Osteocyte (in vitro differentiated cells): ENCODE measurements at regions not wholly inside any gene's neighbourhood (a gene's known extent, or its start where the extent isn't known, plus 50 kb on each side); places are given as distances from the start of the nearest gene placed in this dataset.

Experiments
- DNase-seq: peaks from one replicate; pipeline ENCODE4 v3.0.0; 2021; ENCODE audit warnings: mixed read lengths; ENCODE audit not compliant: unreplicated experiment; ENCODE audit errors: extremely low spot score
- H3K27ac Mint-ChIP-seq: one replicate; pipeline ENCODE4 v1.8.0; 2021; ENCODE audit warnings: mild to moderate bottlenecking, mixed read lengths; ENCODE audit not compliant: unreplicated experiment
- H3K27me3 Mint-ChIP-seq: one replicate; pipeline ENCODE4 v1.8.0; 2021; ENCODE audit warnings: mixed read lengths; ENCODE audit not compliant: unreplicated experiment
- H3K36me3 Mint-ChIP-seq: one replicate; pipeline ENCODE4 v1.8.0; 2021; ENCODE audit warnings: mixed read lengths; ENCODE audit not compliant: unreplicated experiment
- H3K4me1 Mint-ChIP-seq: one replicate; pipeline ENCODE4 v1.8.0; 2021; ENCODE audit warnings: mixed read lengths; ENCODE audit not compliant: unreplicated experiment
- H3K4me3 Mint-ChIP-seq: one replicate; pipeline ENCODE4 v1.8.0; 2021; ENCODE audit warnings: mild to moderate bottlenecking, moderate library complexity, mixed read lengths; ENCODE audit not compliant: unreplicated experiment
- H3K9me3 Mint-ChIP-seq: one replicate; pipeline ENCODE4 v1.8.0; 2021; ENCODE audit warnings: mixed read lengths; ENCODE audit not compliant: unreplicated experiment
- TF ChIP-seq, protein P1 (sequence below): fragments of 200-600 bp; sonication (generic); IDR thresholded peaks from 2 replicates; pipeline ENCODE4 v1.5.0; 2021; ENCODE audit warnings: antibody characterized with exemption, mild to moderate bottlenecking, moderate library complexity

DNA sequence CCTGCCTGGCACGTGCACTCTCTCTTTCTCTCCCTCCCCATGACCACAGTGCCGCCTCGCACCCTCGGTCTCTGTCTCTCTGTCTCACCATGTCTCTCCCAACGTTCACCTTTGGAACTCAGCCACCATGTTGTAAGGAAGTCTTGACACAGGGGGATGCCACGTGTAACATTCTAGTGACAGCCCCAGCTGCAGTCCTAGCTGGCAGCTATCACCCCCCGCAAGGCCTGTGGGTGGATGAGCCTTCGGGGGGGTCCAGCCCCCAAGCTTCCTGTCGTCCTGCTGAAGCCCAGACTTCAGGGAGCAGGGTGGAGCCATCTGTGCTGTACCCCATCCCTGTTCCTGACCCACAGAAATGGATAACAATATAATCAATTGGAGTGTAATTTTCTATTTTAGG is 118.5 kb downstream of the SOX1 start:
- Mint-ChIP-seq H3K4me1 (no peaks in the 10 kb centered on the region), H3K27me3 (no peaks in the 10 kb centered on the region), H3K4me3 (no peak overlapping the region), H3K36me3 (no peaks in the 10 kb centered on the region), H3K9me3 (peaks cover 8% of the 10 kb centered on the region), H3K27ac (no peak overlapping the region)
- TF ChIP-seq, protein P1, sequence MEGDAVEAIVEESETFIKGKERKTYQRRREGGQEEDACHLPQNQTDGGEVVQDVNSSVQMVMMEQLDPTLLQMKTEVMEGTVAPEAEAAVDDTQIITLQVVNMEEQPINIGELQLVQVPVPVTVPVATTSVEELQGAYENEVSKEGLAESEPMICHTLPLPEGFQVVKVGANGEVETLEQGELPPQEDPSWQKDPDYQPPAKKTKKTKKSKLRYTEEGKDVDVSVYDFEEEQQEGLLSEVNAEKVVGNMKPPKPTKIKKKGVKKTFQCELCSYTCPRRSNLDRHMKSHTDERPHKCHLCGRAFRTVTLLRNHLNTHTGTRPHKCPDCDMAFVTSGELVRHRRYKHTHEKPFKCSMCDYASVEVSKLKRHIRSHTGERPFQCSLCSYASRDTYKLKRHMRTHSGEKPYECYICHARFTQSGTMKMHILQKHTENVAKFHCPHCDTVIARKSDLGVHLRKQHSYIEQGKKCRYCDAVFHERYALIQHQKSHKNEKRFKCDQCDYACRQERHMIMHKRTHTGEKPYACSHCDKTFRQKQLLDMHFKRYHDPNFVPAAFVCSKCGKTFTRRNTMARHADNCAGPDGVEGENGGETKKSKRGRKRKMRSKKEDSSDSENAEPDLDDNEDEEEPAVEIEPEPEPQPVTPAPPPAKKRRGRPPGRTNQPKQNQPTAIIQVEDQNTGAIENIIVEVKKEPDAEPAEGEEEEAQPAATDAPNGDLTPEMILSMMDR = no peak
- no peak for DNase-seq

- Mint-ChIP-seq H3K9me3 (peaks cover 8% of the 10 kb centered on the region), H3K4me1 (no peaks in the 10 kb centered on the region), H3K27ac (no peak overlapping the region), H3K27me3 (no peaks in the 10 kb centered on the region), H3K4me3 (no peak overlapping the region), H3K36me3 (no peaks in the 10 kb centered on the region)
- TF ChIP-seq, protein P1 = no peak
- no peak for DNase-seq
Observed at GRCh38 chr13:112186091-112186490, 119.1 kb downstream of the SOX1 start.

DNA sequence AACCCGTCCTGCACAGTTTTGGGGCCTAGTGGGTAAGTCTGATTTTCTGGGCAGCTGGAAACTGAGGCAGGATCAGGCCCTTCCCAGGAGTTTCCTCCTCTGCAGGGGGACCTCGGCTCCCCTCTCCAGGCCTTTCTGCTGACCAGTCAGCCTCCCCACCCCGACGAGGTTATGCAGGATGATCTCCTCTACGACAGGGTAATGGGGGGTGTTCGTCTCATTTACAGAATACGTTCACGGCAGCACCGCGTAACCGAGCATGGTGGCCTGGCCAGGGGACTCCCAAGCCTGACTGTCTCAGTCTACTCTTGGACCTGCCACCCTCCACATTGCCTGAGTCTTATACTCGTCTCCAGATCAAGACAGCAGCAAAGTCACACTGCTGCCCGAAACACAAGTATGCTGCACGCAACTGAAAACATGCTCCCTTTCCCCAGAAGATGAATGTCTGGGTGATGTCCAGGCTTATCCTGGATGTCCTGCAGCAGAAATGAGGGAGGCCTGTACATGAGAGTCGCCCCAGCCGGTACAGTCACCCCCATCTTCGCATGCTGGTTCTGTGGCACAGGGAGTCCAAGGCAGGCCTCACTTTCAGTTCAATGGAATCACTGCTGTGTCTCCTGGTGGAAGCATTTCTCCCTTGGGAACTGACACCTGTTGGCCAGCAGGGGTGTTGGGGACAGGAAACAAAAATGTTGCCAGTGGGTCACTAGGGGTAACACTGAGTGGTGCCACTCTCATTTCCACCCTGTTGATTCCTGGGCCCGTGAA is 120.8 kb downstream of the SOX1 start:
- Mint-ChIP-seq H3K9me3 (peaks cover 15% of the 10 kb centered on the region), H3K4me1 (no peaks in the 10 kb centered on the region), H3K27ac (no peak overlapping the region), H3K27me3 (no peaks in the 10 kb centered on the region), H3K36me3 (no peaks in the 10 kb centered on the region), H3K4me3 (no peak overlapping the region)
- TF ChIP-seq, protein P1 = no peak
- no peak for DNase-seq

GRCh38 chr13:112188298-112188610 is 121.3 kb downstream of the SOX1 start:
- H3K27ac Mint-ChIP-seq = no peak overlapping the region
- no peaks in the 10 kb centered on the region for H3K36me3 Mint-ChIP-seq
- H3K4me1 Mint-ChIP-seq = no peaks in the 10 kb centered on the region
- peaks cover 21% of the 10 kb centered on the region for H3K9me3 Mint-ChIP-seq
- H3K4me3 Mint-ChIP-seq = no peak overlapping the region
- DNase-seq = no peak
- TF ChIP-seq, protein P1 = no peak
- no peaks in the 10 kb centered on the region for H3K27me3 Mint-ChIP-seq

- H3K9me3 Mint-ChIP-seq = peaks cover 22% of the 10 kb centered on the region
- no peak for DNase-seq
- H3K4me3 Mint-ChIP-seq = no peak overlapping the region
- H3K27me3 Mint-ChIP-seq = no peaks in the 10 kb centered on the region
- no peaks in the 10 kb centered on the region for H3K4me1 Mint-ChIP-seq
- H3K27ac Mint-ChIP-seq = no peak overlapping the region
- H3K36me3 Mint-ChIP-seq = no peaks in the 10 kb centered on the region
- TF ChIP-seq, protein P1 = no peak
Observed at GRCh38 chr13:112193463-112194166, 126.7 kb downstream of the SOX1 start.
